PC-3 (cell line): ENCODE measurements at regions not wholly inside any gene's neighbourhood (a gene's known extent, or its start where the extent isn't known, plus 50 kb on each side); places are given as distances from the start of the nearest gene placed in this dataset.

Experiments
- ATAC-seq: fragments of 200-7000 bp; cut with Tn5 transposase; 2 replicates; pipeline ENCODE4 v1.9.1; 2020; ENCODE audit warnings: mild to moderate bottlenecking, moderate library complexity
- BruUV-seq: library from RNA; stranded (reverse); fragments of 400-500 nt; replicated peaks from 2 replicates; lab custom pipeline; 2021; lab: Mats Ljungman, UMichigan
- CTCF ChIA-PET: fragments of 300-600 bp; sonication (Branson Sonifier 250); formaldehyde crosslinking; loops from one replicate; lab custom pipeline; 2022; ENCODE audit warnings: antibody characterized with exemption; lab: Charles Lee
- POLR2A ChIA-PET: fragments of 300-600 bp; sonication (Branson Sonifier 250); formaldehyde crosslinking; loops from one replicate; lab custom pipeline; 2022; ENCODE audit warnings: antibody characterized with exemption; ENCODE audit not compliant: unreplicated experiment; lab: Charles Lee
- DNase-seq: peaks from one replicate; pipeline ENCODE4 v3.0.0-alpha.2; 2015
- H2AFZ ChIP-seq: fragments of 300-600 bp; sonication (generic); 2 replicates; pipeline ENCODE4 v1.6.0; 2016; ENCODE audit warnings: antibody characterized with exemption, low read length
- H3F3A ChIP-seq: fragments of 300-600 bp; sonication (generic); one replicate; pipeline ENCODE4 v1.6.0; 2017; ENCODE audit warnings: antibody characterized with exemption, low read length, control low read depth, mild to moderate bottlenecking; ENCODE audit not compliant: unreplicated experiment
- H3K27ac ChIP-seq: fragments of 300-600 bp; sonication (generic); 2 replicates; pipeline ENCODE4 v1.5.1; 2016; ENCODE audit warnings: mild to moderate bottlenecking, low read length
- H3K27me3 ChIP-seq: fragments of 300-600 bp; sonication (generic); 2 replicates; pipeline ENCODE4 v1.6.1; 2016; ENCODE audit warnings: low read length, mixed read lengths
- H3K36me3 ChIP-seq: fragments of 300-600 bp; sonication (generic); 2 replicates; pipeline ENCODE4 v1.6.1; 2016; ENCODE audit warnings: low read depth, mixed run types, low read length, mixed read lengths
- H3K4me1 ChIP-seq: fragments of 300-600 bp; sonication (generic); 2 replicates; pipeline ENCODE4 v1.5.1; 2016; ENCODE audit warnings: low read length; ENCODE audit not compliant: insufficient read depth
- H3K4me2 ChIP-seq: fragments of 300-600 bp; sonication (generic); 2 replicates; pipeline ENCODE4 v1.6.0; 2016; ENCODE audit warnings: low read length
- H3K4me3 ChIP-seq: fragments of 300-600 bp; sonication (generic); 2 replicates; pipeline ENCODE4 v1.5.1; 2016; ENCODE audit warnings: mild to moderate bottlenecking, low read length, mixed read lengths
- H3K79me2 ChIP-seq: fragments of 300-600 bp; sonication (generic); 2 replicates; pipeline ENCODE4 v1.6.1; 2017; ENCODE audit warnings: low read length, mixed read lengths
- H3K9ac ChIP-seq: fragments of 300-600 bp; sonication (generic); 2 replicates; pipeline ENCODE4 v1.6.0; 2016; ENCODE audit warnings: mild to moderate bottlenecking, low read length
- H3K9me2 ChIP-seq: fragments of 300-600 bp; sonication (generic); replicated peaks from 2 replicates; pipeline ENCODE4 v1.6.1; 2016; ENCODE audit warnings: mixed run types, low read length, mixed read lengths
- H3K9me3 ChIP-seq: fragments of 300-600 bp; sonication (generic); 2 replicates; pipeline ENCODE4 v1.6.1; 2016; ENCODE audit warnings: low read length, mixed read lengths
- H4K20me1 ChIP-seq: fragments of 300-600 bp; sonication (generic); 2 replicates; pipeline ENCODE4 v1.6.1; 2016; ENCODE audit warnings: low read length, mixed read lengths
- EZH2 ChIP-seq: fragments of 300-600 bp; sonication (generic); IDR thresholded peaks from one replicate; pipeline ENCODE4 v1.6.1; 2017; ENCODE audit warnings: antibody characterized with exemption, mild to moderate bottlenecking, low read length; ENCODE audit not compliant: unreplicated experiment
- EZH2phosphoT487 ChIP-seq: fragments of 300-600 bp; sonication (generic); IDR thresholded peaks from 2 replicates; pipeline ENCODE4 v1.6.1; 2018; ENCODE audit warnings: mild to moderate bottlenecking, antibody characterized with exemption, low read length, borderline replicate concordance
- intact Hi-C: fragments of 100-400 bp; cut with micrococcal nuclease; formaldehyde crosslinking; loops from 2 replicates; pipeline ENCODE4 v1.9.0; 2023
- TF ChIP-seq, protein P1 (sequence below): fragments of 300-600 bp; sonication (generic); conservative IDR thresholded peaks from 2 replicates; pipeline ENCODE4 v1.5.1; 2017; ENCODE audit warnings: antibody characterized with exemption, low read depth, mild to moderate bottlenecking, low read length

DNA sequence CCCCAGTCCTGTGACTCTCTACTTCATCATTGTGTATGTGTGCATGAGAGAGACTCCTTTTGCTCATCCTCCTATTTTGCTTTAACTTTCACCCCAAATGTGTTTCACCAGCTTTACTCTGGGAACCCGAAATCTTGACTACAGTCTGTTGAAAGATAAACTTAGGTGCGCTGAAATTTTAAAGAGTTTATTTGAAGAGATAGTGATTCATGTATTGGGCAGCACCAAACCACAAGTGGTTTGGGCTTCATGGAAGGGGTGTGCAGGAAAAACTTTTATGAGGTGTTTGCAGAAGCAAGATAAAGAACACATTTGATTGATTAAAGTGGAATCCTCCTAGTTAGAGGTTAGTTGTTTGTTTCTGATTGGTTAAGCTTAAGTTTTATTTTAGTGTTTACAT, 50.8 kb upstream of the RFC3 start:
- intact Hi-C loops: no loop called here
- no peak overlapping the region for H3K27ac ChIP-seq
- no peaks in the 10 kb centered on the region for H3F3A ChIP-seq
- H4K20me1 ChIP-seq: no peaks in the 10 kb centered on the region
- no peaks in the 10 kb centered on the region for H3K9me3 ChIP-seq
- TF ChIP-seq, protein P1, sequence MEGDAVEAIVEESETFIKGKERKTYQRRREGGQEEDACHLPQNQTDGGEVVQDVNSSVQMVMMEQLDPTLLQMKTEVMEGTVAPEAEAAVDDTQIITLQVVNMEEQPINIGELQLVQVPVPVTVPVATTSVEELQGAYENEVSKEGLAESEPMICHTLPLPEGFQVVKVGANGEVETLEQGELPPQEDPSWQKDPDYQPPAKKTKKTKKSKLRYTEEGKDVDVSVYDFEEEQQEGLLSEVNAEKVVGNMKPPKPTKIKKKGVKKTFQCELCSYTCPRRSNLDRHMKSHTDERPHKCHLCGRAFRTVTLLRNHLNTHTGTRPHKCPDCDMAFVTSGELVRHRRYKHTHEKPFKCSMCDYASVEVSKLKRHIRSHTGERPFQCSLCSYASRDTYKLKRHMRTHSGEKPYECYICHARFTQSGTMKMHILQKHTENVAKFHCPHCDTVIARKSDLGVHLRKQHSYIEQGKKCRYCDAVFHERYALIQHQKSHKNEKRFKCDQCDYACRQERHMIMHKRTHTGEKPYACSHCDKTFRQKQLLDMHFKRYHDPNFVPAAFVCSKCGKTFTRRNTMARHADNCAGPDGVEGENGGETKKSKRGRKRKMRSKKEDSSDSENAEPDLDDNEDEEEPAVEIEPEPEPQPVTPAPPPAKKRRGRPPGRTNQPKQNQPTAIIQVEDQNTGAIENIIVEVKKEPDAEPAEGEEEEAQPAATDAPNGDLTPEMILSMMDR: no peak
- TF ChIP-seq EZH2phosphoT487: no peak
- TF ChIP-seq EZH2: no peak
- H3K9me2 ChIP-seq: no peaks in the 10 kb centered on the region
- DNase-seq (peak; percentile 10), ATAC-seq (no peak)
- H3K9ac ChIP-seq: no peak overlapping the region
- no peak overlapping the region for H3K4me3 ChIP-seq
- POLR2A ChIA-PET: no interaction called here
- H3K79me2 ChIP-seq: no peaks in the 10 kb centered on the region
- no peak overlapping the region for H2AFZ ChIP-seq
- no peaks in the 10 kb centered on the region for H3K27me3 ChIP-seq
- CTCF ChIA-PET: no interaction called here
- H3K4me1 ChIP-seq: no peaks in the 10 kb centered on the region; the same call in 1 of the 2 replicates
- BruUV-seq: no TSS peak
- H3K36me3 ChIP-seq: no peaks in the 10 kb centered on the region
- no peak overlapping the region for H3K4me2 ChIP-seq
